ENCODE measurements at regions not wholly inside any gene's neighbourhood (a gene's known extent, or its start where the extent isn't known, plus 50 kb on each side); places are given as distances from the start of the nearest gene placed in this dataset.

DNA sequence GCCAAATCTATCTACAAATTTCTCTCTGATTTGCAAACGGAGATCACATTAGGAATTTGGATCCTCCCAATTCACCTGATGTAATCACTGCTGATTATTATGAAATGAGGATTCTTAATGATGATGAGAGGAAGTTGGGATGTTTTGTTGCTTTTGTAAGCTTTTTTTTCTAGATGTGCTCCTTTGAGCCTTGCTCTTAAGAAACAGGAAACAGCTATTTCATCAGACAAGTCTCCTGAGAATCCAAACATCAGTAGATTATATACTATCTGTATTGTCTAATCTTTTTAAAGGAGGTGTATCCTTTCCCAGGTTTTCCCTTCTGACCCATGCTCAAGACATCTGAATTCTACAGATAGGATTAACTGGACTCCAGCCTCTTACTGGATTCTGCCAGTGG, 73.3 kb downstream of the KIF2B start:
- Histone ChIP-seq H3K79me2 (ENCODE audit: control insufficient read depth, insufficient read depth, low read length) (no peaks in the 10 kb centered on the region), H4K20me1 (ENCODE audit: control insufficient read depth, extremely low read depth, insufficient read depth, low read length) (no peaks in the 10 kb centered on the region), H3K27ac (ENCODE audit: insufficient read depth, low read length) (no peak overlapping the region), H3K27me3 (ENCODE audit: control insufficient read depth, insufficient read depth, low read length) (no peaks in the 10 kb centered on the region), H3K4me3 (replicated peaks in 1 of 4; ENCODE audit: control extremely low read depth in 1 of 4, insufficient read depth in 1 of 4, low read depth in 3 of 4, low read length in 4 of 4) (no peak overlapping the region), H3K36me3 (ENCODE audit: control insufficient read depth, insufficient read depth, low read length) (no peaks in the 10 kb centered on the region), H2AFZ (ENCODE audit: low read length) (no peak overlapping the region), H3K4me2 (ENCODE audit: extremely low read depth, insufficient read depth, low read length) (no peak overlapping the region), H3K9me3 (ENCODE audit: control insufficient read depth, insufficient read depth, low read depth, low read length) (no peaks in the 10 kb centered on the region), H3K4me1 (ENCODE audit: control insufficient read depth, extremely low read depth, insufficient read depth, low read length) (no peaks in the 10 kb centered on the region), H3K9ac (ENCODE audit: insufficient read depth, low read length) (no peak overlapping the region)
- peak in 1 of 2 donors; percentile 1 for DNase-seq (ENCODE audit: low read depth in 2 of 2)
- no peak for TF ChIP-seq CTCF (conservative IDR thresholded peaks at IDR 0.05 in 1 of 2, IDR thresholded peaks at IDR 0.05 in 1 of 2; ENCODE audit: low read depth in 1 of 2, low read length in 2 of 2)
- no peak for TF ChIP-seq EZH2 (IDR thresholded peaks at IDR 0.05; ENCODE audit: low read length, missing control alignments)

DNA sequence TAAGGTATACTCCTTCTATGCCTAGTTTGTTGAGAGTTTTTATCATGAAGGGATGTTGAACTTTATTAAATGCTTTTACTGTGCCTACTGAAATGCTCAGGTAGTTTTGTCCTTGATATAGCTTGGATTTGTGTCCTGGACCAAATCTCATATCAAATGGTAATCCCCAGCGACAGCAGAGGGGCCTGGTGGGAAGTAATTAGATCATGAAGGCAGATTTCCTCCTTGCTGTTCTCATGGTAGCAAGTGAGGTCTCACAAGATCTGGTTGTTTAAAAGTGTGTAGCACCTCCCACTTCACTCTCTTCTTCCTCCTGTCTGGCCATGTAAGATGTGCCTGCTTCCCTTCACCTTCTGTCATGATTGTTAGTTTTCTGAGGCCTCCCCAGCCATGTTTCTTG, 78.2 kb downstream of the KIF2B start:
- TF ChIP-seq EZH2 (IDR thresholded peaks at IDR 0.05; ENCODE audit: low read length, missing control alignments) (no peak), CTCF (conservative IDR thresholded peaks at IDR 0.05 in 1 of 2, IDR thresholded peaks at IDR 0.05 in 1 of 2; ENCODE audit: low read depth in 1 of 2, low read length in 2 of 2) (no peak)
- no peak overlapping the region for H3K9ac ChIP-seq (ENCODE audit: insufficient read depth, low read length)
- H3K27me3 ChIP-seq (ENCODE audit: control insufficient read depth, insufficient read depth, low read length): no peaks in the 10 kb centered on the region
- H3K4me1 ChIP-seq (ENCODE audit: control insufficient read depth, extremely low read depth, insufficient read depth, low read length): no peaks in the 10 kb centered on the region
- H4K20me1 ChIP-seq (ENCODE audit: control insufficient read depth, extremely low read depth, insufficient read depth, low read length): no peaks in the 10 kb centered on the region
- no peak overlapping the region for H3K4me2 ChIP-seq (ENCODE audit: extremely low read depth, insufficient read depth, low read length)
- no peak for DNase-seq (ENCODE audit: low read depth in 2 of 2)
- H3K9me3 ChIP-seq (ENCODE audit: control insufficient read depth, insufficient read depth, low read depth, low read length): no peaks in the 10 kb centered on the region
- H3K4me3 ChIP-seq (replicated peaks in 1 of 4; ENCODE audit: control extremely low read depth in 1 of 4, insufficient read depth in 1 of 4, low read depth in 3 of 4, low read length in 4 of 4): no peak overlapping the region
- H2AFZ ChIP-seq (ENCODE audit: low read length): no peak overlapping the region
- H3K79me2 ChIP-seq (ENCODE audit: control insufficient read depth, insufficient read depth, low read length): no peaks in the 10 kb centered on the region
- H3K27ac ChIP-seq (ENCODE audit: insufficient read depth, low read length): no peak overlapping the region
- H3K36me3 ChIP-seq (ENCODE audit: control insufficient read depth, insufficient read depth, low read length): no peaks in the 10 kb centered on the region

GRCh38 chr17:53907435-53907834, 84.7 kb downstream of the KIF2B start:
- Histone ChIP-seq H3K4me1 (ENCODE audit: control insufficient read depth, extremely low read depth, insufficient read depth, low read length) (no peaks in the 10 kb centered on the region), H3K79me2 (ENCODE audit: control insufficient read depth, insufficient read depth, low read length) (no peaks in the 10 kb centered on the region), H3K9me3 (ENCODE audit: control insufficient read depth, insufficient read depth, low read depth, low read length) (no peaks in the 10 kb centered on the region), H3K27me3 (ENCODE audit: control insufficient read depth, insufficient read depth, low read length) (no peaks in the 10 kb centered on the region), H4K20me1 (ENCODE audit: control insufficient read depth, extremely low read depth, insufficient read depth, low read length) (no peaks in the 10 kb centered on the region), H3K9ac (ENCODE audit: insufficient read depth, low read length) (no peak overlapping the region), H3K4me3 (replicated peaks in 1 of 4; ENCODE audit: control extremely low read depth in 1 of 4, insufficient read depth in 1 of 4, low read depth in 3 of 4, low read length in 4 of 4) (no peak overlapping the region), H3K27ac (ENCODE audit: insufficient read depth, low read length) (no peak overlapping the region), H3K4me2 (ENCODE audit: extremely low read depth, insufficient read depth, low read length) (no peak overlapping the region), H3K36me3 (ENCODE audit: control insufficient read depth, insufficient read depth, low read length) (no peaks in the 10 kb centered on the region), H2AFZ (ENCODE audit: low read length) (no peak overlapping the region)
- no peak for DNase-seq (ENCODE audit: low read depth in 2 of 2)
- TF ChIP-seq CTCF (conservative IDR thresholded peaks at IDR 0.05 in 1 of 2, IDR thresholded peaks at IDR 0.05 in 1 of 2; ENCODE audit: low read depth in 1 of 2, low read length in 2 of 2): no peak
- no peak for TF ChIP-seq EZH2 (IDR thresholded peaks at IDR 0.05; ENCODE audit: low read length, missing control alignments)
